HT1080 (cell line): ENCODE measurements at regions not wholly inside any gene's neighbourhood (a gene's known extent, or its start where the extent isn't known, plus 50 kb on each side); places are given as distances from the start of the nearest gene placed in this dataset.
"Not testable (repeated sequence)": the region's sequence is repeated elsewhere in the genome, so short reads cannot be mapped to it uniquely, and the experiment has no call there.

ENCODE experiments used
- DNase-seq: peaks from one replicate; pipeline ENCODE4 v3.0.0-alpha.2; 2015; ENCODE audit warnings: low read depth

GRCh38 chrX:145393702-145394235 is 146.5 kb downstream of the SPANXN1 start:
- peak; percentile 3 for DNase-seq

GRCh38 chrX:145394344-145394743 is 147.0 kb downstream of the SPANXN1 start:
- DNase-seq = no peak

- DNase-seq = no peak
Measured at GRCh38 chrX:145396612-145397011, 149.3 kb downstream of the SPANXN1 start.

GRCh38 chrX:145405012-145405411 is 157.7 kb downstream of the SPANXN1 start:
- DNase-seq = peak; percentile 3

GRCh38 chrX:145410622-145411021 is 163.3 kb downstream of the SPANXN1 start:
- no peak for DNase-seq

GRCh38 chrX:145436211-145436610 is 188.9 kb downstream of the SPANXN1 start:
- DNase-seq = not testable (repeated sequence)

GRCh38 chrX:145464650-145465049 is 217.3 kb downstream of the SPANXN1 start:
- peak; percentile 37 for DNase-seq

- no peak for DNase-seq
Measured at GRCh38 chrX:145475725-145476124, 228.4 kb downstream of the SPANXN1 start.

GRCh38 chrX:145484740-145485139 is 237.4 kb downstream of the SPANXN1 start:
- DNase-seq = no peak

GRCh38 chrX:145502670-145503069 is 255.4 kb downstream of the SPANXN1 start:
- no peak for DNase-seq

GRCh38 chrX:145506214-145506613 is 258.9 kb downstream of the SPANXN1 start:
- DNase-seq = peak; percentile 43

- no peak for DNase-seq
Measured at GRCh38 chrX:145524931-145525330, 277.6 kb downstream of the SPANXN1 start.

GRCh38 chrX:145532176-145532780 is 285.0 kb downstream of the SPANXN1 start:
- no peak for DNase-seq

GRCh38 chrX:145533534-145533933 is 284.1 kb upstream of the SLITRK2 start:
- no peak for DNase-seq

- no peak for DNase-seq
Measured at GRCh38 chrX:145549496-145549895, 268.1 kb upstream of the SLITRK2 start.

GRCh38 chrX:145552643-145553042 is 265.0 kb upstream of the SLITRK2 start:
- no peak for DNase-seq

- DNase-seq = no peak
Measured at GRCh38 chrX:145553702-145554101, 263.9 kb upstream of the SLITRK2 start.

- DNase-seq = no peak
Measured at GRCh38 chrX:145563159-145563558, 254.5 kb upstream of the SLITRK2 start.

- peak; percentile 89 for DNase-seq
Measured at GRCh38 chrX:145609951-145610511, 207.6 kb upstream of the SLITRK2 start.

- DNase-seq = peak; percentile 69
Measured at GRCh38 chrX:145613894-145614293, 203.7 kb upstream of the SLITRK2 start.

- DNase-seq = no peak
Measured at GRCh38 chrX:145620666-145621065, 197.0 kb upstream of the SLITRK2 start.

- DNase-seq = no peak
Measured at GRCh38 chrX:145623453-145623852, 194.2 kb upstream of the SLITRK2 start.

- no peak for DNase-seq
Measured at GRCh38 chrX:145630081-145630480, 187.5 kb upstream of the SLITRK2 start.
